ENCODE measurements at regions not wholly inside any gene's neighbourhood (a gene's known extent, or its start where the extent isn't known, plus 50 kb on each side); places are given as distances from the start of the nearest gene placed in this dataset.

- DNase-seq (ENCODE audit: low read depth in 4 of 4, low spot score in 2 of 4), result peak; percentile 34 to 71 (median 56)
Measured at GRCh38 chr17:33469911-33470310, 176.8 kb upstream of the ASIC2 start.

GRCh38 chr17:33473061-33473460 is 180.0 kb upstream of the ASIC2 start:
- no peak for DNase-seq (ENCODE audit: low read depth in 4 of 4, low spot score in 2 of 4)

GRCh38 chr17:33474789-33475188 is 181.7 kb upstream of the ASIC2 start:
- DNase-seq (ENCODE audit: low read depth in 4 of 4, low spot score in 2 of 4), result no peak

- no peak for DNase-seq (ENCODE audit: low read depth in 4 of 4, low spot score in 2 of 4)
Measured at GRCh38 chr17:33475594-33475993, 182.5 kb upstream of the ASIC2 start.

GRCh38 chr17:33481652-33482051 is 188.6 kb upstream of the ASIC2 start:
- DNase-seq (ENCODE audit: low read depth in 4 of 4, low spot score in 2 of 4), result no peak

GRCh38 chr17:33482636-33483035 is 189.5 kb upstream of the ASIC2 start:
- no peak for DNase-seq (ENCODE audit: low read depth in 4 of 4, low spot score in 2 of 4)

GRCh38 chr17:33484559-33484958 is 191.5 kb upstream of the ASIC2 start:
- DNase-seq (ENCODE audit: low read depth in 4 of 4, low spot score in 2 of 4), result no peak

- no peak for DNase-seq (ENCODE audit: low read depth in 4 of 4, low spot score in 2 of 4)
Measured at GRCh38 chr17:33486135-33486885, 193.2 kb upstream of the ASIC2 start.

GRCh38 chr17:33487187-33487879 is 194.2 kb upstream of the ASIC2 start:
- DNase-seq (ENCODE audit: low read depth in 4 of 4, low spot score in 2 of 4), result no peak

- DNase-seq (ENCODE audit: low read depth in 4 of 4, low spot score in 2 of 4), result no peak
Measured at GRCh38 chr17:33491871-33492481, 198.9 kb upstream of the ASIC2 start.

GRCh38 chr17:33492731-33493265 is 199.7 kb upstream of the ASIC2 start:
- no peak for DNase-seq (ENCODE audit: low read depth in 4 of 4, low spot score in 2 of 4)

- no peak for DNase-seq (ENCODE audit: low read depth in 4 of 4, low spot score in 2 of 4)
Measured at GRCh38 chr17:33493566-33493965, 200.5 kb upstream of the ASIC2 start.

GRCh38 chr17:33494151-33494550 is 201.1 kb upstream of the ASIC2 start:
- DNase-seq (ENCODE audit: low read depth in 4 of 4, low spot score in 2 of 4), result no peak

- DNase-seq (ENCODE audit: low read depth in 4 of 4, low spot score in 2 of 4), result no peak
Measured at GRCh38 chr17:33497623-33498022, 204.5 kb upstream of the ASIC2 start.

GRCh38 chr17:33498069-33498468 is 205.0 kb upstream of the ASIC2 start:
- DNase-seq (ENCODE audit: low read depth in 4 of 4, low spot score in 2 of 4), result no peak

- DNase-seq (ENCODE audit: low read depth in 4 of 4, low spot score in 2 of 4), result no peak
Measured at GRCh38 chr17:33499040-33499439, 205.9 kb upstream of the ASIC2 start.

GRCh38 chr17:33500151-33500550 is 207.1 kb upstream of the ASIC2 start:
- no peak for DNase-seq (ENCODE audit: low read depth in 4 of 4, low spot score in 2 of 4)

GRCh38 chr17:33501185-33501584 is 208.1 kb upstream of the ASIC2 start:
- DNase-seq (ENCODE audit: low read depth in 4 of 4, low spot score in 2 of 4), result no peak

- no peak for DNase-seq (ENCODE audit: low read depth in 4 of 4, low spot score in 2 of 4)
Measured at GRCh38 chr17:33504571-33504970, 211.5 kb upstream of the ASIC2 start.

GRCh38 chr17:33506889-33507650 is 214.0 kb upstream of the ASIC2 start:
- DNase-seq (ENCODE audit: low read depth in 4 of 4, low spot score in 2 of 4), result peak in 3 of 4 donors; percentile 31 to 52 (median 36)

GRCh38 chr17:33508215-33508614 is 215.1 kb upstream of the ASIC2 start:
- DNase-seq (ENCODE audit: low read depth in 4 of 4, low spot score in 2 of 4), result no peak
